ENCODE measurements at regions not wholly inside any gene's neighbourhood (a gene's known extent, or its start where the extent isn't known, plus 50 kb on each side); places are given as distances from the start of the nearest gene placed in this dataset.

GRCh38 chr2:89844221-89844943, 1152.9 kb downstream of the RPIA start:
- peaks cover 0 to 7% of the 10 kb centered on the region in 2 donors for H3K9me3 ChIP-seq
- TF ChIP-seq POLR2A (IDR thresholded peaks at IDR 0.05) (no peak), CTCF (IDR thresholded peaks at IDR 0.05) (no peak)
- peaks cover 0 to 3% of the 10 kb centered on the region in 2 donors for H3K27me3 ChIP-seq
- H3K4me3 ChIP-seq = no peak overlapping the region
- intact Hi-C loops (cut with DNase I; ENCODE audit: low total_unique reads) = no loop called here
- no peaks in the 10 kb centered on the region for H3K36me3 ChIP-seq
- DNase-seq = no peak
- no peaks in the 10 kb centered on the region for H3K4me1 ChIP-seq
- no peak overlapping the region for H3K27ac ChIP-seq

- no peak for DNase-seq
- Histone ChIP-seq H3K4me3 (no peak overlapping the region), H3K27ac (no peak overlapping the region), H3K36me3 (no peaks in the 10 kb centered on the region), H3K27me3 (peaks cover 0 to 3% of the 10 kb centered on the region in 2 donors), H3K4me1 (no peaks in the 10 kb centered on the region), H3K9me3 (no peaks in the 10 kb centered on the region)
- TF ChIP-seq CTCF (IDR thresholded peaks at IDR 0.05) = no peak
- TF ChIP-seq POLR2A (IDR thresholded peaks at IDR 0.05) = no peak
- intact Hi-C loops (cut with DNase I; ENCODE audit: low total_unique reads) = no loop called here
Observed at GRCh38 chr2:89845532-89845931, 1154.1 kb downstream of the RPIA start.

- no peak for DNase-seq
- TF ChIP-seq CTCF (IDR thresholded peaks at IDR 0.05) (no peak), POLR2A (IDR thresholded peaks at IDR 0.05) (no peak)
- H3K4me1 ChIP-seq = no peaks in the 10 kb centered on the region
- H3K36me3 ChIP-seq = no peaks in the 10 kb centered on the region
- H3K27me3 ChIP-seq = peaks cover 0 to 3% of the 10 kb centered on the region in 2 donors
- no peaks in the 10 kb centered on the region for H3K9me3 ChIP-seq
- intact Hi-C loops (cut with DNase I; ENCODE audit: low total_unique reads) = no loop called here
- H3K27ac ChIP-seq = no peak overlapping the region
- H3K4me3 ChIP-seq = no peak overlapping the region
Observed at GRCh38 chr2:89848114-89848513, 1156.6 kb downstream of the RPIA start.

- H3K27ac ChIP-seq = no peak overlapping the region
- peaks cover 0 to 3% of the 10 kb centered on the region in 2 donors for H3K27me3 ChIP-seq
- no peak for TF ChIP-seq POLR2A (IDR thresholded peaks at IDR 0.05)
- no peak for TF ChIP-seq CTCF (IDR thresholded peaks at IDR 0.05)
- intact Hi-C loops (cut with DNase I; ENCODE audit: low total_unique reads) = no loop called here
- no peaks in the 10 kb centered on the region for H3K4me1 ChIP-seq
- no peak overlapping the region for H3K4me3 ChIP-seq
- no peaks in the 10 kb centered on the region for H3K9me3 ChIP-seq
- no peak for DNase-seq
- no peaks in the 10 kb centered on the region for H3K36me3 ChIP-seq
Observed at GRCh38 chr2:89848763-89849368, 1157.4 kb downstream of the RPIA start.

- no peak for DNase-seq
- Histone ChIP-seq H3K9me3 (no peaks in the 10 kb centered on the region), H3K27ac (no peak overlapping the region), H3K4me1 (no peaks in the 10 kb centered on the region), H3K27me3 (peaks cover 0 to 3% of the 10 kb centered on the region in 2 donors), H3K36me3 (no peaks in the 10 kb centered on the region), H3K4me3 (no peak overlapping the region)
- intact Hi-C loops (cut with DNase I; ENCODE audit: low total_unique reads) = no loop called here
- TF ChIP-seq CTCF (IDR thresholded peaks at IDR 0.05) (no peak), POLR2A (IDR thresholded peaks at IDR 0.05) (no peak)
Observed at GRCh38 chr2:89849731-89850130, 1158.3 kb downstream of the RPIA start.

Data from uterus (tissue), 3 donors.